Activated CD4-positive, alpha-beta T cell treated with anti-CD3 and anti-CD28 coated beads, Interleukin-2, amount 50 U/mL, for 16 hours (primary cell): ENCODE measurements at regions not wholly inside any gene's neighbourhood (a gene's known extent, or its start where the extent isn't known, plus 50 kb on each side); places are given as distances from the start of the nearest gene placed in this dataset.
"Not testable (repeated sequence)": the region's sequence is repeated elsewhere in the genome, so short reads cannot be mapped to it uniquely, and the experiment has no call there.

ENCODE experiments used
- DNase-seq: peaks from one replicate; pipeline ENCODE4 v3.0.0-alpha.2; 2020

- no peak for DNase-seq
Measured at GRCh38 chr15:66968806-66969596, 96.4 kb upstream of the SMAD3 start.

GRCh38 chr15:66974131-66974530, 91.3 kb upstream of the SMAD3 start:
- not testable (repeated sequence) for DNase-seq

- DNase-seq: not testable (repeated sequence)
Measured at GRCh38 chr15:66976106-66976640, 89.2 kb upstream of the SMAD3 start.

GRCh38 chr15:66980326-66980725, 85.1 kb upstream of the SMAD3 start:
- not testable (repeated sequence) for DNase-seq

GRCh38 chr15:66981771-66982170, 83.6 kb upstream of the SMAD3 start:
- DNase-seq: no peak

GRCh38 chr15:66982250-66982649, 83.2 kb upstream of the SMAD3 start:
- DNase-seq: no peak

- DNase-seq: no peak
Measured at GRCh38 chr15:66982816-66983215, 82.6 kb upstream of the SMAD3 start.

GRCh38 chr15:66985653-66986052, 79.7 kb upstream of the SMAD3 start:
- no peak for DNase-seq

- DNase-seq: no peak
Measured at GRCh38 chr15:66986951-66987350, 78.5 kb upstream of the SMAD3 start.

- no peak for DNase-seq
Measured at GRCh38 chr15:66993090-66993489, 72.3 kb upstream of the SMAD3 start.

- no peak for DNase-seq
Measured at GRCh38 chr15:66993874-66994696, 71.3 kb upstream of the SMAD3 start.

- DNase-seq: no peak
Measured at GRCh38 chr15:66994927-66995656, 70.3 kb upstream of the SMAD3 start.

- no peak for DNase-seq
Measured at GRCh38 chr15:66996094-66996493, 69.3 kb upstream of the SMAD3 start.

- DNase-seq: no peak
Measured at GRCh38 chr15:66997212-66997611, 68.2 kb upstream of the SMAD3 start.

- DNase-seq: not testable (repeated sequence)
Measured at GRCh38 chr15:66998234-66998633, 67.2 kb upstream of the SMAD3 start.

GRCh38 chr15:66999046-66999968, 66.1 kb upstream of the SMAD3 start:
- DNase-seq: no peak

GRCh38 chr15:67000896-67001295, 64.5 kb upstream of the SMAD3 start:
- DNase-seq: no peak

GRCh38 chr15:67002368-67002767, 63.0 kb upstream of the SMAD3 start:
- no peak for DNase-seq

- DNase-seq: no peak
Measured at GRCh38 chr15:67003586-67003985, 61.8 kb upstream of the SMAD3 start.

GRCh38 chr15:67004142-67004541, 61.3 kb upstream of the SMAD3 start:
- DNase-seq: no peak

- DNase-seq: no peak
Measured at GRCh38 chr15:67005294-67005996, 60.0 kb upstream of the SMAD3 start.
